ENCODE measurements at regions not wholly inside any gene's neighbourhood (a gene's known extent, or its start where the extent isn't known, plus 50 kb on each side); places are given as distances from the start of the nearest gene placed in this dataset.
"Not testable (repeated sequence)": the region's sequence is repeated elsewhere in the genome, so short reads cannot be mapped to it uniquely, and the experiment has no call there.

- H3K4me2 ChIP-seq (ENCODE audit: low read length), result no peak overlapping the region
- ATAC-seq (no peak), DNase-seq (no peak)
- no peak overlapping the region for H3K27ac ChIP-seq (ENCODE audit: low read length)
- CTCF ChIA-PET, result no interaction called here
- no TSS peak for BruUV-seq (replicated peaks)
- no peaks in the 10 kb centered on the region for H3K36me3 ChIP-seq (ENCODE audit: low read depth, low read length)
- H3K27me3 ChIP-seq (ENCODE audit: low read length), result no peaks in the 10 kb centered on the region
- H3K4me3 ChIP-seq (ENCODE audit: low read length), result no peak overlapping the region
- no peaks in the 10 kb centered on the region for H4K20me1 ChIP-seq (ENCODE audit: low read length)
- peaks cover 3% of the 10 kb centered on the region; the same call in 1 of the 2 replicates for H3K9me3 ChIP-seq (ENCODE audit: low read length)
- H3F3A ChIP-seq (ENCODE audit: low read length, unreplicated experiment), result peaks cover 5% of the 10 kb centered on the region
- peaks cover 56% of the 10 kb centered on the region for H3K4me1 ChIP-seq (ENCODE audit: insufficient read depth, low read length)
- no peak overlapping the region for H2AFZ ChIP-seq (ENCODE audit: low read length)
- POLR2A ChIA-PET (ENCODE audit: unreplicated experiment), result no interaction called here
- no peaks in the 10 kb centered on the region for H3K9me2 ChIP-seq (replicated peaks; ENCODE audit: low read length)
- H3K9ac ChIP-seq (ENCODE audit: low read length), result no peak overlapping the region
- TF ChIP-seq EZH2 (IDR thresholded peaks at IDR 0.05; ENCODE audit: low read length, unreplicated experiment) (no peak), EZH2phosphoT487 (IDR thresholded peaks at IDR 0.05; ENCODE audit: borderline replicate concordance, low read length) (no peak), CTCF (conservative IDR thresholded peaks at IDR 0.05; ENCODE audit: low read depth, low read length) (no peak)
- 0 out of 2 replicates have a peak, but pooled peaks cover 4% of the 10 kb centered on the region for H3K79me2 ChIP-seq (ENCODE audit: low read length)
- intact Hi-C loops (cut with micrococcal nuclease), result no loop called here
These were observed 65.1 kb upstream of the TSC22D2 start for GRCh38 chr3:150342896-150343467.

- Histone ChIP-seq H3K36me3 (ENCODE audit: low read depth, low read length) (no peaks in the 10 kb centered on the region), H3K4me2 (ENCODE audit: low read length) (no peak overlapping the region), H2AFZ (ENCODE audit: low read length) (no peak overlapping the region), H3K27ac (ENCODE audit: low read length) (no peak overlapping the region), H3K4me1 (ENCODE audit: insufficient read depth, low read length) (peaks cover 45% of the 10 kb centered on the region), H3F3A (ENCODE audit: low read length, unreplicated experiment) (peaks cover 5% of the 10 kb centered on the region), H4K20me1 (ENCODE audit: low read length) (no peaks in the 10 kb centered on the region), H3K9ac (ENCODE audit: low read length) (no peak overlapping the region), H3K9me2 (replicated peaks; ENCODE audit: low read length) (no peaks in the 10 kb centered on the region), H3K4me3 (ENCODE audit: low read length) (no peak overlapping the region), H3K79me2 (ENCODE audit: low read length) (0 out of 2 replicates have a peak, but pooled peaks cover 4% of the 10 kb centered on the region), H3K9me3 (ENCODE audit: low read length) (peaks cover 5% of the 10 kb centered on the region; the same call in 1 of the 2 replicates), H3K27me3 (ENCODE audit: low read length) (no peaks in the 10 kb centered on the region)
- DNase-seq (peak; percentile 44), ATAC-seq (peak; percentile 55)
- intact Hi-C loops (cut with micrococcal nuclease), result no loop called here
- ChIA-PET CTCF (no interaction called here), POLR2A (ENCODE audit: unreplicated experiment) (interaction anchor here (0.6 kb wide), 1 partner anchor 62 kb away, joined by 3 read pairs; no protein-coding TSS in a partner anchor)
- no peak for TF ChIP-seq CTCF (conservative IDR thresholded peaks at IDR 0.05; ENCODE audit: low read depth, low read length)
- no peak for TF ChIP-seq EZH2 (IDR thresholded peaks at IDR 0.05; ENCODE audit: low read length, unreplicated experiment)
- no peak for TF ChIP-seq EZH2phosphoT487 (IDR thresholded peaks at IDR 0.05; ENCODE audit: borderline replicate concordance, low read length)
- no TSS peak for BruUV-seq (replicated peaks)
These were observed 66.2 kb upstream of the TSC22D2 start for GRCh38 chr3:150341891-150342290.

- BruUV-seq (replicated peaks); intact Hi-C loops (cut with micrococcal nuclease): not testable (repeated sequence)
These were observed 71.7 kb upstream of the TSC22D2 start for GRCh38 chr3:150336363-150336762.

More at GRCh38 chr3:150336363-150336762, 71.7 kb upstream of the TSC22D2 start:
- H3K4me2 ChIP-seq (ENCODE audit: low read length); H3K4me1 ChIP-seq (ENCODE audit: insufficient read depth, low read length); H3K9me2 ChIP-seq (replicated peaks; ENCODE audit: low read length); H3K79me2 ChIP-seq (ENCODE audit: low read length); ATAC-seq; H3K9me3 ChIP-seq (ENCODE audit: low read length); H3K27me3 ChIP-seq (ENCODE audit: low read length); CTCF ChIA-PET; H2AFZ ChIP-seq (ENCODE audit: low read length); H3F3A ChIP-seq (ENCODE audit: low read length, unreplicated experiment); POLR2A ChIA-PET (ENCODE audit: unreplicated experiment); H3K9ac ChIP-seq (ENCODE audit: low read length); H3K36me3 ChIP-seq (ENCODE audit: low read depth, low read length); DNase-seq; H3K27ac ChIP-seq (ENCODE audit: low read length); H4K20me1 ChIP-seq (ENCODE audit: low read length); H3K4me3 ChIP-seq (ENCODE audit: low read length): not testable (repeated sequence)
